ENCODE measurements at regions not wholly inside any gene's neighbourhood (a gene's known extent, or its start where the extent isn't known, plus 50 kb on each side); places are given as distances from the start of the nearest gene placed in this dataset.

DNA sequence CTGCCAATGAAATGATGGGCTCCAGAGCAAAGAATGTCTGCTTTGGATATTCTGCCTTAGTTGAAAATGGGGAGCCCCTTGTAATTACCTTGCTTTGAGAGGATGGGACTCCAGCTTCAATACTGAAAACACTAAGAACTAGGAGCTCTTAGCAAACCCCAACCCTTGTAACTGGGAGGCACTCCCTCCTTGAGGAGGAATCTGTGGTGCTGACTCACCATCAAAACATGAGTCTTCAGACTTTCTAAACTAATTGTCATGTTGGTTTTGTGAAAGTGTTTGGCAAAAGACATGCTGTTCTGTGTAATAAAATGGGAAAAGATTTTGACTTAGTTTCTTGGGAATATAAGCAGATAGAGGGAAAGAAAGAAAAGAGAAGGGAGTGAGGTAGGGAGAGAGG lies 91.9 kb upstream of the PTPRD start:
- DNase-seq (ENCODE audit: low spot score in 2 of 2): no peak
- Histone ChIP-seq H3K4me1 (no peaks in the 10 kb centered on the region), H3K36me3 (no peaks in the 10 kb centered on the region), H3K9me3 (no peaks in the 10 kb centered on the region), H3K27ac (no peak overlapping the region), H3K27me3 (no peaks in the 10 kb centered on the region), H3K4me3 (no peak overlapping the region)
- no peak for TF ChIP-seq POLR2A (IDR thresholded peaks at IDR 0.05)
- TF ChIP-seq EP300 (IDR thresholded peaks at IDR 0.05): no peak
- no peak for TF ChIP-seq POLR2AphosphoS5 (IDR thresholded peaks at IDR 0.05)
- no peak for TF ChIP-seq CTCF (IDR thresholded peaks at IDR 0.05)

DNA sequence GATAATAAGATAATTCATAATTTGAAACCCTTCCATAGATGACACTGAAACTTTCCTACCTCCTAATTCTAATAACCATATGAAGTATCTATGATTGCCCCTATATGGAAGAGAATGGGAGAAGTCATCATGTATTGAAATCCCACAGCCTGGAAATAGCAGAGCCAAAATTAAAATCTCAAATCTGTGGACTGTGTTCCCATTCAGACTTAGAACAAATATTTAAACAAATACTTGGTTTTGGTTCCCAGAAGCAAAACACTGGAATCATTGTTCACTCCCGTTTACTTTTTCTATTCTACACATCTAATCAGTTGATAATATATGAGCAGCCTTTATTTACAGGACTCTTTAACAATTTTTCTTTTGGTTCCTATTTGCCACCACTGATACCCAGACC lies 92.6 kb upstream of the PTPRD start:
- Histone ChIP-seq H3K9me3 (no peaks in the 10 kb centered on the region), H3K27ac (no peak overlapping the region), H3K36me3 (no peaks in the 10 kb centered on the region), H3K27me3 (no peaks in the 10 kb centered on the region), H3K4me1 (no peaks in the 10 kb centered on the region), H3K4me3 (no peak overlapping the region)
- DNase-seq (ENCODE audit: low spot score in 2 of 2): no peak
- TF ChIP-seq POLR2A (IDR thresholded peaks at IDR 0.05) (no peak), EP300 (IDR thresholded peaks at IDR 0.05) (no peak), POLR2AphosphoS5 (IDR thresholded peaks at IDR 0.05) (no peak), CTCF (IDR thresholded peaks at IDR 0.05) (no peak)
- WGBS: 76% methylated on average over 1 of the region's 1 CpG

GRCh38 chr9:10706788-10707187 lies 94.0 kb upstream of the PTPRD start:
- Histone ChIP-seq H3K36me3 (no peaks in the 10 kb centered on the region), H3K27ac (no peak overlapping the region), H3K9me3 (no peaks in the 10 kb centered on the region), H3K4me1 (no peaks in the 10 kb centered on the region), H3K4me3 (no peak overlapping the region), H3K27me3 (no peaks in the 10 kb centered on the region)
- WGBS: 59% methylated on average over 3 of the region's 3 CpGs
- DNase-seq (ENCODE audit: low spot score in 2 of 2): no peak
- TF ChIP-seq CTCF (IDR thresholded peaks at IDR 0.05) (no peak), EP300 (IDR thresholded peaks at IDR 0.05) (no peak), POLR2AphosphoS5 (IDR thresholded peaks at IDR 0.05) (no peak), POLR2A (IDR thresholded peaks at IDR 0.05) (no peak)

DNA sequence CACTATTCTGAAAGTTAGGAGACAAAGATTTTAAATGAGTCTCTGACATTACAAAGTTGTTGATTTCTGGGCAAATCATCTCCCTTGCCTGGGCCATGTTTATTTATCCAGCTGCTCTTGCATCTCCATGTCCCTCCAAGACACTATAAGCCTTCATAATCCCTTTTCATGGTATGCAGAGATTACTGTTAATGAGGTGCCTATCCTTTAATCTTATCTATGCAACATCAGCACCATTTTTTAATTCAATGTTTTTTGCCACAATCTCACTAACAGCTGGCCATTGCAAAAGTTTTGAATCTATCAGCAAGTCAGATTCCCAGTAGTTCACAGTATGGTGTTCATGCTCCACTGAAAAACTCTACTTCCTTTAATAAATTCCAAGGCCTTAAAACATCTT lies 108.5 kb upstream of the PTPRD start:
- no peaks in the 10 kb centered on the region for H3K9me3 ChIP-seq
- no peak overlapping the region for H3K4me3 ChIP-seq
- no peaks in the 10 kb centered on the region for H3K36me3 ChIP-seq
- no peaks in the 10 kb centered on the region for H3K27me3 ChIP-seq
- no peaks in the 10 kb centered on the region for H3K4me1 ChIP-seq
- H3K27ac ChIP-seq: no peak overlapping the region
- DNase-seq (ENCODE audit: low spot score in 2 of 2): no peak
- TF ChIP-seq POLR2A (IDR thresholded peaks at IDR 0.05) (no peak), CTCF (IDR thresholded peaks at IDR 0.05) (no peak), EP300 (IDR thresholded peaks at IDR 0.05) (no peak), POLR2AphosphoS5 (IDR thresholded peaks at IDR 0.05) (no peak)

DNA sequence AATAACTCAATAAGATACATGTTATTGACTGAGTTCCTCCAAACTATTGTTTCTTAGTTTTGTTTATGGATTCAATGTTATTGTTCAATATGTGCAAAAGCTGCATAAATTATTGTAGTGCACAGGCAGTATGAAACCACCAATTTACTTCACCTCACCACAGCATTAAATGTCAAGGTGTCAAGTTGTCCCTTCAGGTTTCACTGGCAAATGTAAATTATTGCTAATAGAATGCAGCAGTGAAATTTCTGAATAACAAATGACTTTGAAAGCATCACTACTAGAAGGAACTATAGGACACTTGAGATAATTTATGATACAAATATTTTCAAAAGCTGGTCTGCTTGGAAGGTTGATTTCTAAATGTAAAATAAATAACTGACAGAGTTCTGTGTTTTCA lies 116.4 kb upstream of the PTPRD start:
- DNase-seq (ENCODE audit: low spot score in 2 of 2): no peak
- no peaks in the 10 kb centered on the region for H3K36me3 ChIP-seq
- H3K27ac ChIP-seq: no peak overlapping the region
- no peak overlapping the region for H3K4me3 ChIP-seq
- H3K9me3 ChIP-seq: no peaks in the 10 kb centered on the region
- H3K4me1 ChIP-seq: no peaks in the 10 kb centered on the region
- TF ChIP-seq POLR2AphosphoS5 (IDR thresholded peaks at IDR 0.05) (no peak), EP300 (IDR thresholded peaks at IDR 0.05) (no peak), CTCF (IDR thresholded peaks at IDR 0.05) (no peak), POLR2A (IDR thresholded peaks at IDR 0.05) (no peak)
- H3K27me3 ChIP-seq: no peaks in the 10 kb centered on the region

All from suprapubic skin (tissue), 4 donors.